Peyer's patch (tissue), 4 donors: ENCODE measurements at regions not wholly inside any gene's neighbourhood (a gene's known extent, or its start where the extent isn't known, plus 50 kb on each side); places are given as distances from the start of the nearest gene placed in this dataset.
"Not testable (repeated sequence)": the region's sequence is repeated elsewhere in the genome, so short reads cannot be mapped to it uniquely, and the experiment has no call there.

Source experiments
- CTCF ChIP-seq, 6 experiments: fragments of 450-650 bp in 4 of 6; fragments of 200-600 bp in 2 of 6; sonication (generic) in 1 of 6; IDR thresholded peaks; one replicate each; pipeline ENCODE4 v1.5.1; 2017 to 2019; ENCODE audit warnings: antibody characterized with exemption in 6 of 6, mild to moderate bottlenecking in 3 of 6, moderate library complexity in 1 of 6
- POLR2A ChIP-seq, 2 donors: fragments of 450-650 bp; IDR thresholded peaks; one replicate each; pipeline ENCODE4 v1.5.1; 2017; ENCODE audit warnings: antibody characterized with exemption in 2 of 2, mild to moderate bottlenecking in 2 of 2, moderate library complexity in 2 of 2

DNA sequence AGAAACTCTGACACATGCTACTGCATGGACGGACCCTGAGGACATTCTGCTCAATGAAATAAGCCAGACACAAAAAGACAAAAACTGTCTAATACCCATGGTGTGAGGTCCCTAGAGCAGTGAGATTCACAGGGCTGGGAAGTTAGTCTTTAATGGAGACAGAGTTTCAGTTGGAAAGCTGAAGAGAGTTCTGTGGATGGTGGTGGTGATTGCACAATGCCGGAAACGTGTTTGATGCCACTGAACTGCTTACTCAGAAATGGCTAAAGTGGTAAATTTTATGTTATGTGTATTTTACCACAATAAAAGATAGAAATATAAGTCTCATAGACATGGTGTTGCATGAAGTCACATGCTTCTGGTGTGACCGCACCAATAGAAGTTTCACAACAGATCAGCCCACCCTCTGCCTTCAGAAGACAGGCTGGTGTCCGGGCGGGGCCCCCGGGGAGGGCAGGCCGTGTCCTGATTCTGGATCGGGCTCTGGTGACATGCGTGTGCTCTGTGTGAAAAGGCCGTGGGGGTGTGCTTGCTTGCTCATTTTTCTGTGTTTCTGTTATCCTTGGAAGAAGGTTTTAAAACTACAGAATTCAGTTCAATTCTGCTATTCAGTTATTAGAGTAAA, 108.5 kb upstream of the ZNF469 start:
- TF ChIP-seq CTCF, POLR2A (IDR thresholded peaks at IDR 0.05): not testable (repeated sequence)
